ENCODE measurements at regions not wholly inside any gene's neighbourhood (a gene's known extent, or its start where the extent isn't known, plus 50 kb on each side); places are given as distances from the start of the nearest gene placed in this dataset.

GRCh38 chr12:97335115-97335514, 127.5 kb upstream of the RMST start:
- ATAC-seq, result no peak
- peaks cover 9% of the 10 kb centered on the region for H3K27me3 Mint-ChIP-seq (ENCODE audit: low read depth)
- H3K36me3 Mint-ChIP-seq (ENCODE audit: insufficient read depth), result no peaks in the 10 kb centered on the region
- no peaks in the 10 kb centered on the region for H3K9me3 Mint-ChIP-seq
- DNase-seq, result no peak
- no peak overlapping the region for H3K4me3 Mint-ChIP-seq
- H3K4me1 Mint-ChIP-seq (ENCODE audit: low read depth), result no peaks in the 10 kb centered on the region

- ATAC-seq (no peak), DNase-seq (no peak)
- no peaks in the 10 kb centered on the region for H3K9me3 Mint-ChIP-seq
- no peaks in the 10 kb centered on the region for H3K4me1 Mint-ChIP-seq (ENCODE audit: low read depth)
- peaks cover 9% of the 10 kb centered on the region for H3K27me3 Mint-ChIP-seq (ENCODE audit: low read depth)
- H3K4me3 Mint-ChIP-seq, result no peak overlapping the region
- no peaks in the 10 kb centered on the region for H3K36me3 Mint-ChIP-seq (ENCODE audit: insufficient read depth)
Measured at GRCh38 chr12:97336900-97337751, 125.5 kb upstream of the RMST start.

- H3K4me3 Mint-ChIP-seq, result no peak overlapping the region
Measured at GRCh38 chr12:97342130-97342529, 120.5 kb upstream of the RMST start.

GRCh38 chr12:97347956-97348355, 114.6 kb upstream of the RMST start:
- H3K9me3 Mint-ChIP-seq, result peaks cover 3% of the 10 kb centered on the region
- H3K27me3 Mint-ChIP-seq (ENCODE audit: low read depth), result no peaks in the 10 kb centered on the region
- H3K36me3 Mint-ChIP-seq (ENCODE audit: insufficient read depth), result no peaks in the 10 kb centered on the region
- H3K4me1 Mint-ChIP-seq (ENCODE audit: low read depth), result no peaks in the 10 kb centered on the region
- ATAC-seq (no peak), DNase-seq (no peak)
- H3K4me3 Mint-ChIP-seq, result no peak overlapping the region

More at GRCh38 chr12:97342130-97342529, 120.5 kb upstream of the RMST start:
- Mint-ChIP-seq H3K9me3 (no peaks in the 10 kb centered on the region), H3K4me1 (ENCODE audit: low read depth) (no peaks in the 10 kb centered on the region), H3K27me3 (ENCODE audit: low read depth) (peaks cover 9% of the 10 kb centered on the region), H3K36me3 (ENCODE audit: insufficient read depth) (no peaks in the 10 kb centered on the region)
- ATAC-seq (no peak), DNase-seq (no peak)

- Mint-ChIP-seq H3K9me3 (no peaks in the 10 kb centered on the region), H3K36me3 (ENCODE audit: insufficient read depth) (no peaks in the 10 kb centered on the region), H3K4me1 (ENCODE audit: low read depth) (no peaks in the 10 kb centered on the region), H3K27me3 (ENCODE audit: low read depth) (no peaks in the 10 kb centered on the region), H3K4me3 (no peak overlapping the region)
- no peak for ATAC-seq
- no peak for DNase-seq
Measured at GRCh38 chr12:97358361-97358760, 104.2 kb upstream of the RMST start.

- H3K4me3 Mint-ChIP-seq, result no peak overlapping the region
- H3K27me3 Mint-ChIP-seq (ENCODE audit: low read depth), result no peaks in the 10 kb centered on the region
- DNase-seq (no peak), ATAC-seq (no peak)
- H3K36me3 Mint-ChIP-seq (ENCODE audit: insufficient read depth), result no peaks in the 10 kb centered on the region
- H3K9me3 Mint-ChIP-seq, result no peaks in the 10 kb centered on the region
- no peaks in the 10 kb centered on the region for H3K4me1 Mint-ChIP-seq (ENCODE audit: low read depth)
Measured at GRCh38 chr12:97359021-97359690, 103.4 kb upstream of the RMST start.

- Mint-ChIP-seq H3K4me3 (no peak overlapping the region), H3K4me1 (ENCODE audit: low read depth) (no peaks in the 10 kb centered on the region), H3K36me3 (ENCODE audit: insufficient read depth) (no peaks in the 10 kb centered on the region), H3K27me3 (ENCODE audit: low read depth) (peaks cover 4% of the 10 kb centered on the region), H3K9me3 (no peaks in the 10 kb centered on the region)
- DNase-seq, result no peak
- no peak for ATAC-seq
Measured at GRCh38 chr12:97363693-97364092, 98.9 kb upstream of the RMST start.

- no peaks in the 10 kb centered on the region for H3K9me3 Mint-ChIP-seq
- ATAC-seq (no peak), DNase-seq (no peak)
- no peak overlapping the region for H3K4me3 Mint-ChIP-seq
- H3K27me3 Mint-ChIP-seq (ENCODE audit: low read depth), result peaks cover 4% of the 10 kb centered on the region
- no peaks in the 10 kb centered on the region for H3K4me1 Mint-ChIP-seq (ENCODE audit: low read depth)
- no peaks in the 10 kb centered on the region for H3K36me3 Mint-ChIP-seq (ENCODE audit: insufficient read depth)
Measured at GRCh38 chr12:97368462-97369163, 94.0 kb upstream of the RMST start.

- H3K4me1 Mint-ChIP-seq (ENCODE audit: low read depth), result no peaks in the 10 kb centered on the region
- no peak for DNase-seq
Measured at GRCh38 chr12:97375310-97375709, 87.3 kb upstream of the RMST start.

GRCh38 chr12:97380440-97380839, 82.2 kb upstream of the RMST start:
- no peaks in the 10 kb centered on the region for H3K4me1 Mint-ChIP-seq (ENCODE audit: low read depth)
- DNase-seq (no peak), ATAC-seq (no peak)
- H3K9me3 Mint-ChIP-seq, result no peaks in the 10 kb centered on the region
- no peak overlapping the region for H3K4me3 Mint-ChIP-seq
- H3K36me3 Mint-ChIP-seq (ENCODE audit: insufficient read depth), result no peaks in the 10 kb centered on the region
- H3K27me3 Mint-ChIP-seq (ENCODE audit: low read depth), result no peaks in the 10 kb centered on the region

More at GRCh38 chr12:97375310-97375709, 87.3 kb upstream of the RMST start:
- no peaks in the 10 kb centered on the region for H3K36me3 Mint-ChIP-seq (ENCODE audit: insufficient read depth)
- H3K4me3 Mint-ChIP-seq, result no peak overlapping the region
- no peaks in the 10 kb centered on the region for H3K27me3 Mint-ChIP-seq (ENCODE audit: low read depth)
- no peaks in the 10 kb centered on the region for H3K9me3 Mint-ChIP-seq
- no peak for ATAC-seq

GRCh38 chr12:97385121-97385520, 77.5 kb upstream of the RMST start:
- Mint-ChIP-seq H3K27me3 (ENCODE audit: low read depth) (no peaks in the 10 kb centered on the region), H3K9me3 (no peaks in the 10 kb centered on the region), H3K36me3 (ENCODE audit: insufficient read depth) (no peaks in the 10 kb centered on the region), H3K4me3 (no peak overlapping the region), H3K4me1 (ENCODE audit: low read depth) (no peaks in the 10 kb centered on the region)
- ATAC-seq (no peak), DNase-seq (no peak)

GRCh38 chr12:97386133-97386581, 76.4 kb upstream of the RMST start:
- H3K27me3 Mint-ChIP-seq (ENCODE audit: low read depth), result no peaks in the 10 kb centered on the region
- H3K36me3 Mint-ChIP-seq (ENCODE audit: insufficient read depth), result no peaks in the 10 kb centered on the region
- ATAC-seq (no peak), DNase-seq (no peak)
- no peaks in the 10 kb centered on the region for H3K4me1 Mint-ChIP-seq (ENCODE audit: low read depth)
- H3K9me3 Mint-ChIP-seq, result no peaks in the 10 kb centered on the region
- H3K4me3 Mint-ChIP-seq, result no peak overlapping the region

GRCh38 chr12:97387844-97388243, 74.8 kb upstream of the RMST start:
- Mint-ChIP-seq H3K9me3 (no peaks in the 10 kb centered on the region), H3K36me3 (ENCODE audit: insufficient read depth) (no peaks in the 10 kb centered on the region)

GRCh38 chr12:97394657-97395056, 67.9 kb upstream of the RMST start:
- Mint-ChIP-seq H3K9me3 (no peaks in the 10 kb centered on the region), H3K4me3 (no peak overlapping the region), H3K36me3 (ENCODE audit: insufficient read depth) (no peaks in the 10 kb centered on the region), H3K27me3 (ENCODE audit: low read depth) (peaks cover 1% of the 10 kb centered on the region), H3K4me1 (ENCODE audit: low read depth) (no peaks in the 10 kb centered on the region)
- ATAC-seq (no peak), DNase-seq (no peak)

More at GRCh38 chr12:97387844-97388243, 74.8 kb upstream of the RMST start:
- no peak overlapping the region for H3K4me3 Mint-ChIP-seq
- H3K27me3 Mint-ChIP-seq (ENCODE audit: low read depth), result no peaks in the 10 kb centered on the region
- DNase-seq (no peak), ATAC-seq (no peak)
- H3K4me1 Mint-ChIP-seq (ENCODE audit: low read depth), result no peaks in the 10 kb centered on the region

Data from activated T-cell treated with anti-CD3 and anti-CD28 coated beads, Interleukin-2, amount 50 U/mL, for 4 hours (primary cell).